B cell (primary cell): ENCODE measurements at regions not wholly inside any gene's neighbourhood (a gene's known extent, or its start where the extent isn't known, plus 50 kb on each side); places are given as distances from the start of the nearest gene placed in this dataset.

ENCODE experiments used
- ATAC-seq: fragments of 200-7000 bp; cut with Tn5 transposase; one replicate; pipeline ENCODE4 v1.10.0; 2021; ENCODE audit warnings: low read depth, mild to moderate bottlenecking, moderate number of reproducible peaks, moderate library complexity
- CTCF ChIA-PET: fragments of 350-600 bp; sonication (Branson Sonifier 250); formaldehyde crosslinking; loops from one replicate; lab custom pipeline; 2021; ENCODE audit warnings: antibody characterized with exemption, inconsistent platforms; lab: Charles Lee
- POLR2A ChIA-PET: fragments of 350-600 bp; sonication (Branson Sonifier 250); formaldehyde crosslinking; loops from one replicate; lab custom pipeline; 2021; ENCODE audit warnings: antibody characterized with exemption; lab: Charles Lee
- DNase-seq: peaks from one replicate; pipeline ENCODE4 v3.0.0; 2013
- H2AFZ ChIP-seq: 2 replicates; pipeline ENCODE4 v1.6.1; 2012; ENCODE audit warnings: mild to moderate bottlenecking, low read depth, low read length; ENCODE audit not compliant: insufficient read depth, poor library complexity, severe bottlenecking
- H3K27ac ChIP-seq, 2 donors: 1 replicate in 1 of 2; 2 replicates in 1 of 2; pipeline ENCODE4 v1.5.1; 2012 to 2013; ENCODE audit warnings: low read length in 2 of 2, mild to moderate bottlenecking in 2 of 2, moderate library complexity in 1 of 2
- H3K27me3 ChIP-seq, 4 experiments: fragments of 200-600 bp in 1 of 4; sonication (generic) in 1 of 4; replicated peaks in 1 of 4; 1 replicate in 2 of 4; 2 replicates in 2 of 4; pipeline versions ENCODE4 v1.6.1 to v1.7.0; 2013 to 2016; ENCODE audit warnings: low read length in 3 of 4, mild to moderate bottlenecking in 2 of 4, mixed read lengths in 1 of 4, moderate library complexity in 1 of 4; ENCODE audit not compliant: insufficient read depth in 4 of 4, control insufficient read depth in 3 of 4; ENCODE audit errors: control extremely low read depth in 1 of 4
- H3K36me3 ChIP-seq, 2 experiments: replicated peaks in 1 of 2; 1 replicate in 1 of 2; 2 replicates in 1 of 2; pipeline versions ENCODE4 v1.6.1 to v1.7.1; 2013; ENCODE audit warnings: low read length in 1 of 2; ENCODE audit not compliant: insufficient read depth in 2 of 2, control insufficient read depth in 1 of 2; ENCODE audit errors: control extremely low read depth in 1 of 2, extremely low read depth in 1 of 2
- H3K4me1 ChIP-seq, 2 donors: fragments of 200-600 bp in 1 of 2; sonication (generic) in 1 of 2; 1 replicate in 1 of 2; 2 replicates in 1 of 2; pipeline versions ENCODE4 v1.5.1 to v1.6.1; 2013 to 2017; ENCODE audit warnings: low read length in 2 of 2; ENCODE audit not compliant: control insufficient read depth in 2 of 2, insufficient read depth in 2 of 2
- H3K4me2 ChIP-seq: replicated peaks from 2 replicates; pipeline ENCODE3; 2012; ENCODE audit warnings: mild to moderate bottlenecking, low read depth, low read length; ENCODE audit not compliant: poor library complexity, severe bottlenecking
- H3K4me3 ChIP-seq, 5 experiments: fragments of 200-600 bp in 1 of 5; sonication (generic) in 1 of 5; 1 replicate in 3 of 5; 2 replicates in 2 of 5; pipeline versions ENCODE4 v1.5.1 to v1.7.0; 2011 to 2016; ENCODE audit warnings: low read length in 4 of 5, mild to moderate bottlenecking in 4 of 5, low read depth in 2 of 5, control low read depth in 1 of 5, moderate library complexity in 1 of 5; ENCODE audit not compliant: insufficient read depth in 1 of 5; ENCODE audit errors: control extremely low read depth in 1 of 5, extremely low read depth in 1 of 5
- H3K79me2 ChIP-seq: fragments of 200-600 bp; sonication (generic); one replicate; pipeline ENCODE4 v1.6.0; 2016; ENCODE audit warnings: low read length; ENCODE audit not compliant: control insufficient read depth, insufficient read depth
- H3K9ac ChIP-seq: fragments of 200-600 bp; sonication (generic); 2 replicates; pipeline ENCODE4 v1.6.1; 2017; ENCODE audit warnings: mild to moderate bottlenecking, low read length, moderate library complexity
- H3K9me3 ChIP-seq, 3 donors: one replicate each; pipeline versions ENCODE4 v1.6.1 to v1.7.1; 2013; ENCODE audit warnings: low read length in 2 of 3; ENCODE audit not compliant: control insufficient read depth in 2 of 3, insufficient read depth in 1 of 3; ENCODE audit errors: control extremely low read depth in 1 of 3
- H4K20me1 ChIP-seq: 2 replicates; pipeline ENCODE4 v1.6.0; 2012; ENCODE audit warnings: mild to moderate bottlenecking, low read length; ENCODE audit not compliant: insufficient read depth, control insufficient read depth, poor library complexity, severe bottlenecking
- H3K27ac Mint-ChIP-seq: one replicate; pipeline ENCODE4 v1.8.0; 2021; ENCODE audit warnings: mixed read lengths
- H3K27me3 Mint-ChIP-seq: one replicate; pipeline ENCODE4 v1.8.0; 2021; ENCODE audit warnings: mixed read lengths
- H3K4me1 Mint-ChIP-seq: one replicate; pipeline ENCODE4 v1.8.0; 2021; ENCODE audit warnings: mixed read lengths
- H3K4me3 Mint-ChIP-seq: one replicate; pipeline ENCODE4 v1.8.0; 2021; ENCODE audit warnings: mixed read lengths
- H3K9me3 Mint-ChIP-seq: one replicate; pipeline ENCODE4 v1.8.0; 2022; ENCODE audit warnings: mixed read lengths; ENCODE audit not compliant: insufficient read depth
- CTCF ChIP-seq: fragments of 200-600 bp; IDR thresholded peaks from one replicate; pipeline ENCODE4 v1.8.0; 2022; ENCODE audit warnings: antibody characterized with exemption, mild to moderate bottlenecking
- EZH2 ChIP-seq: IDR thresholded peaks from 2 replicates; pipeline ENCODE4 v1.6.1; 2012; ENCODE audit warnings: borderline replicate concordance, low read depth, mild to moderate bottlenecking, moderate library complexity, low read length; ENCODE audit not compliant: insufficient read depth, poor library complexity, severe bottlenecking
- WGBS: methylation state at CpG from one replicate; pipeline ENCODE4 v1.1.5; 2013; ENCODE audit warnings: missing lambda C conversion rate; ENCODE audit not compliant: insufficient coverage; 5-methylcytosine and 5-hydroxymethylcytosine counted together
- intact Hi-C: fragments of 100-400 bp; cut with micrococcal nuclease; formaldehyde crosslinking; loops from one replicate; pipeline ENCODE4 v1.10.0; 2022

GRCh38 chr2:51472300-51472699 is 440.4 kb upstream of the NRXN1 start:
- Histone ChIP-seq H3K4me3 (no peak overlapping the region), H4K20me1 (no peaks in the 10 kb centered on the region), H3K36me3 (no peaks in the 10 kb centered on the region), H2AFZ (no peak overlapping the region), H3K27ac (no peak overlapping the region), H3K9me3 (peaks cover 0 to 4% (median 0%) of the 10 kb centered on the region in 3 donors), H3K27me3 (no peaks in the 10 kb centered on the region), H3K4me1 (no peaks in the 10 kb centered on the region), H3K9ac (no peak overlapping the region), H3K79me2 (no peaks in the 10 kb centered on the region), H3K4me2 (no peak overlapping the region)
- Mint-ChIP-seq H3K27ac (no peak overlapping the region), H3K9me3 (peaks cover 2% of the 10 kb centered on the region), H3K4me1 (no peaks in the 10 kb centered on the region), H3K4me3 (no peak overlapping the region), H3K27me3 (no peaks in the 10 kb centered on the region)
- intact Hi-C loops, result no loop called here
- no peak for ATAC-seq
- WGBS, result no CpG with 5 or more reads among the region's 2 CpGs
- no peak for TF ChIP-seq EZH2
- no peak for TF ChIP-seq CTCF
- ChIA-PET CTCF (no interaction called here), POLR2A (no interaction called here)
- no peak for DNase-seq

- no peak overlapping the region for H3K4me2 ChIP-seq
- no peaks in the 10 kb centered on the region for H3K27me3 ChIP-seq
- CTCF ChIA-PET, result no interaction called here
- 100% methylated on average over 1 of the region's 4 CpGs for WGBS
- H3K4me1 ChIP-seq, result no peaks in the 10 kb centered on the region
- H3K9me3 ChIP-seq, result peaks cover 0 to 4% (median 0%) of the 10 kb centered on the region in 3 donors
- H3K9me3 Mint-ChIP-seq, result peaks cover 2% of the 10 kb centered on the region
- TF ChIP-seq CTCF, result no peak
- H3K36me3 ChIP-seq, result no peaks in the 10 kb centered on the region
- POLR2A ChIA-PET, result no interaction called here
- DNase-seq (no peak), ATAC-seq (no peak)
- H3K79me2 ChIP-seq, result no peaks in the 10 kb centered on the region
- intact Hi-C loops, result no loop called here
- no peak overlapping the region for H2AFZ ChIP-seq
- no peak overlapping the region for H3K4me3 ChIP-seq
- no peaks in the 10 kb centered on the region for H4K20me1 ChIP-seq
- H3K27ac ChIP-seq, result no peak overlapping the region
- H3K27ac Mint-ChIP-seq, result no peak overlapping the region
- H3K27me3 Mint-ChIP-seq, result no peaks in the 10 kb centered on the region
- H3K4me3 Mint-ChIP-seq, result no peak overlapping the region
- no peaks in the 10 kb centered on the region for H3K4me1 Mint-ChIP-seq
- no peak overlapping the region for H3K9ac ChIP-seq
Observed at GRCh38 chr2:51469102-51469501, 437.2 kb upstream of the NRXN1 start.
